ENCODE measurements at regions not wholly inside any gene's neighbourhood (a gene's known extent, or its start where the extent isn't known, plus 50 kb on each side); places are given as distances from the start of the nearest gene placed in this dataset.

DNA sequence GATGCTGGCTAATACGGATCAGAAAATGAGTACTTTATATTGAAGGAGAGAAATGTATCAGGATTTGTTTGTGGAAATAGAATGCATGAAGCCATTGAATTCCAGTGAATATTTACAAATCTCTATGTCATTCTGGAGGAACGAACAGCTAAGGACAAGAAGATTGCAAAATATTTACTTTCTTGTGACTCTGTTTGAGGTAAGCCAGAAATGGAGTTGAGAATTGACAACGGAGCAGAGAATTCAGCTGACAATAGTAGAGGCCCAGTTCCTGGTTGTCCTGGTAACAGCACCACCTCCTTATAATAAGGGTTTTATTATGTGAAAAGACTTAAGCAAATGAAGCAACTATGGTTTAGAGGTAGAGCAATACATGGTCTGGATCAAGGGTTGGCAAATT lies 349.2 kb downstream of the ADCYAP1 start:
- TF ChIP-seq CTCF (IDR thresholded peaks at IDR 0.05) (no peak), POLR2A (IDR thresholded peaks at IDR 0.05) (no peak)

Data from right lobe of liver (tissue), 4 donors.